NT2/D1 (cell line): ENCODE measurements at regions not wholly inside any gene's neighbourhood (a gene's known extent, or its start where the extent isn't known, plus 50 kb on each side); places are given as distances from the start of the nearest gene placed in this dataset.

Source experiments
- DNase-seq: peaks from one replicate; pipeline ENCODE4 v3.0.0-alpha.2; 2011; ENCODE audit warnings: low read depth, low spot score
- H3K27me3 ChIP-seq: 2 replicates; pipeline ENCODE4 v1.6.0; 2011; ENCODE audit warnings: mild to moderate bottlenecking; ENCODE audit not compliant: insufficient read length, insufficient read depth
- H3K36me3 ChIP-seq: 2 replicates; pipeline ENCODE4 v1.6.1; 2011; ENCODE audit warnings: mild to moderate bottlenecking, low read length, mixed read lengths; ENCODE audit not compliant: insufficient read depth, insufficient read length
- H3K4me1 ChIP-seq: 2 replicates; pipeline ENCODE4 v1.5.1; 2011; ENCODE audit not compliant: insufficient read depth, insufficient read length
- H3K4me3 ChIP-seq: 2 replicates; pipeline ENCODE4 v1.5.1; 2011; ENCODE audit warnings: low read depth; ENCODE audit not compliant: insufficient read length
- H3K9ac ChIP-seq: 2 replicates; pipeline ENCODE4 v1.6.0; 2011; ENCODE audit warnings: low read depth; ENCODE audit not compliant: insufficient read length
- H3K9me3 ChIP-seq: 2 replicates; pipeline ENCODE4 v1.5.1; 2011; ENCODE audit warnings: mild to moderate bottlenecking, low read length; ENCODE audit not compliant: insufficient read depth
- SUZ12 ChIP-seq: IDR thresholded peaks from 2 replicates; pipeline ENCODE4 v1.6.1; 2011; ENCODE audit not compliant: insufficient read length, insufficient read depth; ENCODE audit errors: extremely low read depth
- YY1 ChIP-seq: IDR thresholded peaks from 2 replicates; pipeline ENCODE4 v1.6.1; 2011; ENCODE audit not compliant: insufficient read length, insufficient read depth
- ZNF274 ChIP-seq: IDR thresholded peaks from 2 replicates; pipeline ENCODE4 v1.6.1; 2011; ENCODE audit warnings: mild to moderate bottlenecking, low read depth, low read length

- TF ChIP-seq SUZ12 = no peak
- TF ChIP-seq YY1 = no peak
- no peak for TF ChIP-seq ZNF274
- H3K9me3 ChIP-seq = no peaks in the 10 kb centered on the region
- H3K4me1 ChIP-seq = peaks cover 30% of the 10 kb centered on the region
- H3K36me3 ChIP-seq = no peaks in the 10 kb centered on the region
- peak overlapping the region; percentile 11 for H3K9ac ChIP-seq
- H3K27me3 ChIP-seq = no peaks in the 10 kb centered on the region
- H3K4me3 ChIP-seq = no peak overlapping the region
- no peak for DNase-seq
These were observed 225.4 kb downstream of the SEC14L1 start for GRCh38 chr17:77366206-77366557.

GRCh38 chr17:77366558-77367245, 225.9 kb downstream of the SEC14L1 start:
- Histone ChIP-seq H3K27me3 (no peaks in the 10 kb centered on the region), H3K9ac (peak overlapping the region; percentile 11), H3K9me3 (no peaks in the 10 kb centered on the region), H3K36me3 (no peaks in the 10 kb centered on the region), H3K4me1 (peaks cover 35% of the 10 kb centered on the region), H3K4me3 (no peak overlapping the region)
- DNase-seq = no peak
- TF ChIP-seq SUZ12 (no peak), ZNF274 (no peak), YY1 (no peak)

GRCh38 chr17:77369544-77369971, 228.8 kb downstream of the SEC14L1 start:
- H3K36me3 ChIP-seq = no peaks in the 10 kb centered on the region
- no peak overlapping the region for H3K9ac ChIP-seq
- no peaks in the 10 kb centered on the region for H3K9me3 ChIP-seq
- H3K27me3 ChIP-seq = no peaks in the 10 kb centered on the region
- H3K4me3 ChIP-seq = no peak overlapping the region
- H3K4me1 ChIP-seq = peaks cover 30% of the 10 kb centered on the region
- no peak for DNase-seq
- TF ChIP-seq YY1 = no peak
- no peak for TF ChIP-seq ZNF274
- no peak for TF ChIP-seq SUZ12

GRCh38 chr17:77370586-77370985, 229.8 kb downstream of the SEC14L1 start:
- Histone ChIP-seq H3K36me3 (no peaks in the 10 kb centered on the region), H3K4me3 (no peak overlapping the region), H3K4me1 (peaks cover 36% of the 10 kb centered on the region), H3K27me3 (no peaks in the 10 kb centered on the region), H3K9ac (no peak overlapping the region), H3K9me3 (no peaks in the 10 kb centered on the region)
- no peak for TF ChIP-seq SUZ12
- TF ChIP-seq YY1 = no peak
- TF ChIP-seq ZNF274 = no peak
- no peak for DNase-seq

GRCh38 chr17:77371117-77371887, 230.5 kb downstream of the SEC14L1 start:
- Histone ChIP-seq H3K4me3 (no peak overlapping the region), H3K9ac (peak overlapping the region; percentile 62), H3K9me3 (no peaks in the 10 kb centered on the region), H3K36me3 (no peaks in the 10 kb centered on the region), H3K4me1 (peaks cover 37% of the 10 kb centered on the region), H3K27me3 (no peaks in the 10 kb centered on the region)
- no peak for DNase-seq
- no peak for TF ChIP-seq YY1
- no peak for TF ChIP-seq SUZ12
- no peak for TF ChIP-seq ZNF274

DNA sequence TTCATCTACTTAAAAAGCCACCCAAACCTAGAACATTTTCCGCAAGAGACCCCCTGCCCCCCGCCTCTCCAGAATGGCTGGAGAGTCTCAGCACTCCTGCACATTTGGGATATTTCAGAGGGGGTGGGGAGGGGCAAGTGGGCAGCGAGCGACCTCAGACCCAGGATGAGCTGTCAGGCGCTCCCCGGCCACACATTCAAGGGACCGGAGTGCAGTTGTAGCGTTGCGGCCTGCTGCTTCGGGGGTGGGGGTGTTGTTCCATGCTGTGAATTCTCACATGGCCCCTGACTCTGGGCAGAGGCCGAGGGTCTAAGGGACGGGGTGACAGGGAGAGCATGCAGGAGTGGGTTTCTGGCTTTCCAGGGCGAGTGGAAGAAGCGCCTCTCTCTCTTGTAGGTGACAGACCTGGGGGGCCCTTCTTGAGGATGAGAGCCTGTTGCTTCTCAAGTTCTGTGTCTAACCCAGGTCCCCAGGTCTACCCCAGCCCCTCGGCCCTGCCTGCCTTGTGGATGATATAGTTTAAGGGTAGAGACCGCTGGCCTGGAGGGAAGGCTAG, 231.2 kb downstream of the SEC14L1 start:
- peaks cover 39% of the 10 kb centered on the region for H3K4me1 ChIP-seq
- H3K9ac ChIP-seq = peak overlapping the region; percentile 79
- peak overlapping the region; percentile 57 for H3K4me3 ChIP-seq
- no peak for TF ChIP-seq YY1
- no peak for TF ChIP-seq ZNF274
- no peak for TF ChIP-seq SUZ12
- no peaks in the 10 kb centered on the region for H3K27me3 ChIP-seq
- no peaks in the 10 kb centered on the region for H3K9me3 ChIP-seq
- H3K36me3 ChIP-seq = no peaks in the 10 kb centered on the region
- no peak for DNase-seq
